IMR-90 (cell line): ENCODE measurements at regions not wholly inside any gene's neighbourhood (a gene's known extent, or its start where the extent isn't known, plus 50 kb on each side); places are given as distances from the start of the nearest gene placed in this dataset.

Source experiments
- ATAC-seq: fragments of 200-7000 bp; cut with Tn5 transposase; 2 replicates; pipeline ENCODE4 v1.9.1; 2020; ENCODE audit warnings: low read depth, mild to moderate bottlenecking, moderate library complexity
- BruUV-seq: library from RNA; stranded (reverse); fragments of 400-500 nt; replicated peaks from 2 replicates; lab custom pipeline; 2021; lab: Mats Ljungman, UMichigan
- CTCF ChIA-PET: fragments of 300-600 bp; formaldehyde crosslinking; extraction: SDS; loops from one replicate; lab custom pipeline; 2021; ENCODE audit warnings: antibody characterized with exemption; lab: Yijun Ruan, JAX
- POLR2A ChIA-PET: fragments of 300-600 bp; sonication (Branson Sonifier 250); formaldehyde crosslinking; loops from one replicate; lab custom pipeline; 2022; ENCODE audit warnings: antibody characterized with exemption; ENCODE audit not compliant: unreplicated experiment; lab: Charles Lee
- DNase-seq: peaks from one replicate; pipeline ENCODE4 v3.0.0; 2013
- H2AFZ ChIP-seq: replicated peaks from 2 replicates; pipeline ENCODE3; 2013; ENCODE audit warnings: low read length, mild to moderate bottlenecking; ENCODE audit not compliant: poor library complexity
- H2AK5ac ChIP-seq: 2 replicates; pipeline ENCODE4 v1.6.1; 2013; ENCODE audit warnings: low read depth, low read length, inconsistent platforms
- H2AK9ac ChIP-seq: replicated peaks from 2 replicates; pipeline ENCODE3; 2013; ENCODE audit warnings: mild to moderate bottlenecking, low read depth, low read length, moderate library complexity; ENCODE audit not compliant: poor library complexity
- H2BK120ac ChIP-seq: 2 replicates; pipeline ENCODE4 v1.6.1; 2013; ENCODE audit warnings: low read depth, low read length, inconsistent platforms
- H2BK15ac ChIP-seq: 3 replicates; pipeline ENCODE4 v1.6.1; 2013; ENCODE audit warnings: low read depth, low read length, inconsistent platforms
- H2BK20ac ChIP-seq: 2 replicates; pipeline ENCODE4 v1.6.1; 2013; ENCODE audit warnings: low read depth, mild to moderate bottlenecking, inconsistent platforms, low read length, moderate library complexity
- H2BK5ac ChIP-seq: 2 replicates; pipeline ENCODE4 v1.6.1; 2013; ENCODE audit warnings: mild to moderate bottlenecking, low read depth, low read length, inconsistent platforms; ENCODE audit not compliant: poor library complexity, severe bottlenecking
- H3K14ac ChIP-seq: replicated peaks from 2 replicates; pipeline ENCODE4 v1.6.1; 2013; ENCODE audit warnings: low read depth, low read length, inconsistent platforms
- H3K18ac ChIP-seq: 2 replicates; pipeline ENCODE4 v1.6.1; 2013; ENCODE audit warnings: low read depth, low read length, control low read depth
- H3K23ac ChIP-seq: 2 replicates; pipeline ENCODE4 v1.6.1; 2013; ENCODE audit warnings: low read depth, low read length, inconsistent platforms
- H3K27ac ChIP-seq: 2 replicates; pipeline ENCODE4 v1.5.1; 2013; ENCODE audit warnings: mild to moderate bottlenecking, control low read depth, low read length; ENCODE audit not compliant: insufficient read depth
- H3K27me3 ChIP-seq: 2 replicates; pipeline ENCODE4 v1.6.1; 2013; ENCODE audit warnings: low read length; ENCODE audit not compliant: control insufficient read depth, insufficient read depth
- H3K36me3 ChIP-seq: 2 replicates; pipeline ENCODE4 v1.6.1; 2013; ENCODE audit warnings: low read length, mixed read lengths; ENCODE audit not compliant: control insufficient read depth, insufficient read depth
- H3K4ac ChIP-seq: 2 replicates; pipeline ENCODE4 v1.6.1; 2013; ENCODE audit warnings: low read depth, low read length, inconsistent platforms
- H3K4me1 ChIP-seq: 2 replicates; pipeline ENCODE4 v1.6.1; 2013; ENCODE audit warnings: low read length, mixed read lengths; ENCODE audit not compliant: control insufficient read depth, insufficient read depth
- H3K4me2 ChIP-seq: 2 replicates; pipeline ENCODE4 v1.6.1; 2013; ENCODE audit warnings: low read depth, mild to moderate bottlenecking, control low read depth, low read length, moderate library complexity
- H3K4me3 ChIP-seq: 2 replicates; pipeline ENCODE4 v1.5.1; 2013; ENCODE audit warnings: low read depth, mild to moderate bottlenecking, control low read depth, low read length, moderate library complexity; ENCODE audit not compliant: insufficient read depth
- H3K56ac ChIP-seq: 2 replicates; pipeline ENCODE4 v1.6.1; 2013; ENCODE audit warnings: low read length, inconsistent platforms; ENCODE audit not compliant: insufficient read depth; ENCODE audit errors: extremely low read depth
- H3K79me1 ChIP-seq, 2 experiments: 2 replicates each; pipeline ENCODE4 v1.6.1; 2013; ENCODE audit warnings: low read length in 2 of 2, inconsistent platforms in 1 of 2, low read depth in 1 of 2
- H3K9ac ChIP-seq: 2 replicates; pipeline ENCODE4 v1.6.1; 2013; ENCODE audit warnings: low read depth, low read length, control low read depth
- H3K9me1 ChIP-seq: 2 replicates; pipeline ENCODE4 v1.6.1; 2013; ENCODE audit warnings: low read length, inconsistent platforms; ENCODE audit not compliant: insufficient read depth
- H3K9me3 ChIP-seq: 2 replicates; pipeline ENCODE4 v1.6.1; 2013; ENCODE audit warnings: low read length; ENCODE audit not compliant: control insufficient read depth, insufficient read depth
- H4K20me1 ChIP-seq: 2 replicates; pipeline ENCODE4 v1.6.1; 2013; ENCODE audit warnings: low read length, inconsistent platforms; ENCODE audit not compliant: insufficient read depth
- H4K5ac ChIP-seq: 2 replicates; pipeline ENCODE4 v1.6.1; 2013; ENCODE audit warnings: mild to moderate bottlenecking, low read depth, low read length, control low read depth
- H4K8ac ChIP-seq, 2 experiments: 2 replicates each; pipeline ENCODE4 v1.6.1; 2013; ENCODE audit warnings: low read depth in 2 of 2, low read length in 2 of 2, control low read depth in 1 of 2, inconsistent platforms in 1 of 2
- H4K91ac ChIP-seq: 2 replicates; pipeline ENCODE4 v1.6.1; 2013; ENCODE audit warnings: low read depth, low read length, inconsistent platforms; ENCODE audit not compliant: insufficient read depth
- BHLHE40 ChIP-seq: fragments of 150-350 bp; IDR thresholded peaks from 2 replicates; pipeline ENCODE4 v1.6.1; 2016; ENCODE audit warnings: mild to moderate bottlenecking, low read depth, low read length
- CEBPB ChIP-seq: IDR thresholded peaks from 2 replicates; pipeline ENCODE4 v1.6.1; 2012; ENCODE audit warnings: low read depth, low read length, improper control_type of control experiment
- CHD1 ChIP-seq: IDR thresholded peaks from 2 replicates; pipeline ENCODE4 v1.6.1; 2012; ENCODE audit warnings: low read depth, low read length, improper control_type of control experiment
- FOS ChIP-seq: fragments of 150-350 bp; IDR thresholded peaks from 2 replicates; pipeline ENCODE4 v1.6.1; 2016; ENCODE audit warnings: low read depth, low read length
- MAFK ChIP-seq: IDR thresholded peaks from 2 replicates; pipeline ENCODE4 v1.6.1; 2012; ENCODE audit warnings: low read depth, low read length, improper control_type of control experiment
- MAZ ChIP-seq: IDR thresholded peaks from 2 replicates; pipeline ENCODE4 v1.6.1; 2012; ENCODE audit warnings: low read depth, mild to moderate bottlenecking, low read length, improper control_type of control experiment, moderate library complexity, borderline replicate concordance
- NFE2L2 ChIP-seq: fragments of 150-350 bp; IDR thresholded peaks from 2 replicates; pipeline ENCODE4 v1.6.1; 2016; ENCODE audit warnings: low read depth, mild to moderate bottlenecking, low read length
- RAD21 ChIP-seq: IDR thresholded peaks from 2 replicates; pipeline ENCODE4 v1.6.1; 2012; ENCODE audit warnings: low read length, improper control_type of control experiment
- RCOR1 ChIP-seq: IDR thresholded peaks from 2 replicates; pipeline ENCODE4 v1.6.1; 2012; ENCODE audit warnings: mild to moderate bottlenecking, low read length, improper control_type of control experiment; ENCODE audit not compliant: insufficient replicate concordance
- RFX5 ChIP-seq: IDR thresholded peaks from 2 replicates; pipeline ENCODE4 v1.8.0; 2012; ENCODE audit warnings: low read depth, mild to moderate bottlenecking, low read length, moderate library complexity
- SMC3 ChIP-seq: fragments of 150-350 bp; IDR thresholded peaks from 2 replicates; pipeline ENCODE4 v1.6.1; 2016; ENCODE audit warnings: low read depth, mild to moderate bottlenecking, antibody characterized with exemption, low read length, moderate library complexity
- WGBS, 2 experiments: methylation state at CpG; one replicate each; pipeline versions ENCODE4 v1.1.5 to v1.1.7; 2013; ENCODE audit warnings: missing lambda C conversion rate in 2 of 2; ENCODE audit not compliant: insufficient read length in 1 of 2; ENCODE audit errors: extremely low coverage in 2 of 2; 5-methylcytosine and 5-hydroxymethylcytosine counted together
- dilution Hi-C: fragments of 300-500 bp; cut with HindIII; formaldehyde crosslinking; loops from one replicate; pipeline ENCODE4 v1.14.3; 2018; ENCODE audit warnings: low sequenced_read_pairs; ENCODE audit not compliant: unreplicated experiment
- in situ Hi-C: fragments of 300-500 bp; cut with MboI; formaldehyde crosslinking; loops from 3 replicates; pipeline ENCODE4 v1.14.3; 2019; ENCODE audit warnings: low sequenced_read_pairs, inconsistent platforms, mixed read lengths
- intact Hi-C: fragments of 100-400 bp; cut with micrococcal nuclease; formaldehyde crosslinking; loops from 2 replicates; pipeline ENCODE4 v1.10.0; 2022
- TF ChIP-seq, protein P1 (sequence below): fragments of 150-350 bp; IDR thresholded peaks from 2 replicates; pipeline ENCODE4 v1.6.1; 2016; ENCODE audit warnings: low read depth, mild to moderate bottlenecking, low read length, moderate library complexity, borderline replicate concordance

DNA sequence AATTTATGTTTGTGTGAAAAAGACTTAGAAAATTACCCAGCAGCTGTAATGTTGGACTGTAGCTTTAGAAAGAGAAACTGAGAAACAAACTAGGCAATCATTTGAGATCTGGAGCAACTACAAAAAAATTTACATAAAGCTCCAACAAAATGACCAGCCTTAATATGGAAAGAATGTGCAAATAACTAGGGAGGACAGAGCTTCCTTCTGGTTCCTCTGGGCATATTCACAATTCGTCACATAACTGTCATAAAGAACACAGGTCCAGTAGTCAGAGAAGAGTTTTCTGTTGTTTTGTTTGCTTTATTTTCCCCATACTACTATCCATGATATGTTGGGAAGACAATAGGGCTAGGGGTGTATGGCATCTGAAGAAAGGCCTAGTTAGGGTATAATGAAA lies 416.8 kb upstream of the DSEL start:
- Histone ChIP-seq H3K27me3 (no peaks in the 10 kb centered on the region), H3K4me1 (peaks cover 6% of the 10 kb centered on the region), H3K4me2 (no peak overlapping the region), H4K8ac (no peak overlapping the region), H2BK15ac (no peak overlapping the region), H3K14ac (no peak overlapping the region), H4K5ac (no peak overlapping the region), H3K56ac (no peak overlapping the region), H2AK5ac (no peak overlapping the region), H3K79me1 (no peaks in the 10 kb centered on the region), H2AFZ (no peak overlapping the region), H3K4me3 (no peak overlapping the region), H3K36me3 (no peaks in the 10 kb centered on the region), H3K18ac (peak overlapping the region; percentile 69; the same call in 1 of the 2 replicates), H2BK120ac (no peak overlapping the region), H3K9ac (no peak overlapping the region), H2BK5ac (no peak overlapping the region), H3K9me3 (peaks cover 1% of the 10 kb centered on the region), H4K20me1 (no peaks in the 10 kb centered on the region), H3K4ac (0 out of 2 replicates have a peak overlapping the region, but pooled peaks have one; percentile 21), H4K91ac (no peak overlapping the region), H3K27ac (no peak overlapping the region), H3K23ac (no peak overlapping the region), H2AK9ac (no peak overlapping the region), H3K9me1 (peaks cover 6% of the 10 kb centered on the region), H2BK20ac (no peak overlapping the region)
- intact Hi-C loops, result loop anchor here (5.0 to 10.0 kb wide), 4 partner anchors 242 to 718 kb away; partner anchors contain the start of gene DSEL
- no TSS peak for BruUV-seq
- DNase-seq, result no peak
- in situ Hi-C loops, result no loop called here
- dilution Hi-C loops, result no loop called here
- WGBS, 2 experiments, result no CpG with 5 or more reads among the region's 1 CpG
- no peak for ATAC-seq
- TF ChIP-seq RCOR1 (no peak), BHLHE40 (no peak), MAZ (no peak), SMC3 (no peak), FOS (no peak), MAFK (no peak), RFX5 (no peak), NFE2L2 (no peak), CEBPB (no peak), CHD1 (no peak), RAD21 (no peak)
- TF ChIP-seq, protein P1, sequence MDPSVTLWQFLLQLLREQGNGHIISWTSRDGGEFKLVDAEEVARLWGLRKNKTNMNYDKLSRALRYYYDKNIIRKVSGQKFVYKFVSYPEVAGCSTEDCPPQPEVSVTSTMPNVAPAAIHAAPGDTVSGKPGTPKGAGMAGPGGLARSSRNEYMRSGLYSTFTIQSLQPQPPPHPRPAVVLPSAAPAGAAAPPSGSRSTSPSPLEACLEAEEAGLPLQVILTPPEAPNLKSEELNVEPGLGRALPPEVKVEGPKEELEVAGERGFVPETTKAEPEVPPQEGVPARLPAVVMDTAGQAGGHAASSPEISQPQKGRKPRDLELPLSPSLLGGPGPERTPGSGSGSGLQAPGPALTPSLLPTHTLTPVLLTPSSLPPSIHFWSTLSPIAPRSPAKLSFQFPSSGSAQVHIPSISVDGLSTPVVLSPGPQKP, result no peak
- POLR2A ChIA-PET, result no interaction called here
- CTCF ChIA-PET, result no interaction called here
